ENCODE measurements at regions not wholly inside any gene's neighbourhood (a gene's known extent, or its start where the extent isn't known, plus 50 kb on each side); places are given as distances from the start of the nearest gene placed in this dataset.

DNA sequence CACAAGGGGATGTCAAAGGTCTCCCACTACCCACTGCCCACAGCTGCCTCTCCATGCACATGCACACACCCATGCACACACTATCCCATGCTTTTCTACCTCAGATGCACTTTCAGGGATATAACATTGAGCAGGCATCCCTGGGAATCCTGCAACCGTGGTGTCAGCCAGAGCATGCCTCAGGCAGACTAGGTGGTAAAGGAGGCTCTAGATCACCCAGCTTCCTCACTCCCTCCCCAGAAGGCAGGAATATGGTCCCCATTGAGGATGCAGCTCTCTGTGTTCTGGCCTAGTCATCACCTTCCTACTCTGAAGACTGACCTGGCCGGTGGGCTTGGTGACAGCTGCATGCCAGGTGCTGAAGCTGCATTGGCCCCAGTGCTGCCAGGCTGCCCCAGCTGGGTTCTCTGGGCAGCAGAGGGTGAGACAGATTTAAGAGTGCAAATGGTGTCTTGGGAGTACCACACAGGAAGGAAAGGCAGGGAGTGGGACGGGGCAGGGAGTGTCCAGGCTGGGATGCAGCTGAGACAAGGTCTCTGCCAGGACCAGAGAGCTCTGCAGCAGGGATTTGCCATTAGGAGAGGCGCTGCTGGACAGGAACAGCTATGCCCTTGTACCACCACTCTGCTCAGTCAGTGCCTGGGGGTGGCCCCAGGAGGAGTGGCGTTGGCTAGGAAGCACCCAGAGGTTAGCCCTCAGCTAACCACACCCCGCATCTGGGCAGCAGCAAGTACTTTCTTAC lies 53.4 kb upstream of the GDF10 start:
- no peak overlapping the region for H3K4me3 ChIP-seq (ENCODE audit: low read depth, low read length)
- TF ChIP-seq, protein P1, sequence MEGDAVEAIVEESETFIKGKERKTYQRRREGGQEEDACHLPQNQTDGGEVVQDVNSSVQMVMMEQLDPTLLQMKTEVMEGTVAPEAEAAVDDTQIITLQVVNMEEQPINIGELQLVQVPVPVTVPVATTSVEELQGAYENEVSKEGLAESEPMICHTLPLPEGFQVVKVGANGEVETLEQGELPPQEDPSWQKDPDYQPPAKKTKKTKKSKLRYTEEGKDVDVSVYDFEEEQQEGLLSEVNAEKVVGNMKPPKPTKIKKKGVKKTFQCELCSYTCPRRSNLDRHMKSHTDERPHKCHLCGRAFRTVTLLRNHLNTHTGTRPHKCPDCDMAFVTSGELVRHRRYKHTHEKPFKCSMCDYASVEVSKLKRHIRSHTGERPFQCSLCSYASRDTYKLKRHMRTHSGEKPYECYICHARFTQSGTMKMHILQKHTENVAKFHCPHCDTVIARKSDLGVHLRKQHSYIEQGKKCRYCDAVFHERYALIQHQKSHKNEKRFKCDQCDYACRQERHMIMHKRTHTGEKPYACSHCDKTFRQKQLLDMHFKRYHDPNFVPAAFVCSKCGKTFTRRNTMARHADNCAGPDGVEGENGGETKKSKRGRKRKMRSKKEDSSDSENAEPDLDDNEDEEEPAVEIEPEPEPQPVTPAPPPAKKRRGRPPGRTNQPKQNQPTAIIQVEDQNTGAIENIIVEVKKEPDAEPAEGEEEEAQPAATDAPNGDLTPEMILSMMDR (IDR thresholded peaks at IDR 0.05; ENCODE audit: low read depth, low read length), result no peak

GRCh38 chr10:47247148-47248059 lies 52.6 kb upstream of the GDF10 start:
- TF ChIP-seq, protein P1 (IDR thresholded peaks at IDR 0.05; ENCODE audit: low read depth, low read length), result no peak
- no peak overlapping the region for H3K4me3 ChIP-seq (ENCODE audit: low read depth, low read length)

DNA sequence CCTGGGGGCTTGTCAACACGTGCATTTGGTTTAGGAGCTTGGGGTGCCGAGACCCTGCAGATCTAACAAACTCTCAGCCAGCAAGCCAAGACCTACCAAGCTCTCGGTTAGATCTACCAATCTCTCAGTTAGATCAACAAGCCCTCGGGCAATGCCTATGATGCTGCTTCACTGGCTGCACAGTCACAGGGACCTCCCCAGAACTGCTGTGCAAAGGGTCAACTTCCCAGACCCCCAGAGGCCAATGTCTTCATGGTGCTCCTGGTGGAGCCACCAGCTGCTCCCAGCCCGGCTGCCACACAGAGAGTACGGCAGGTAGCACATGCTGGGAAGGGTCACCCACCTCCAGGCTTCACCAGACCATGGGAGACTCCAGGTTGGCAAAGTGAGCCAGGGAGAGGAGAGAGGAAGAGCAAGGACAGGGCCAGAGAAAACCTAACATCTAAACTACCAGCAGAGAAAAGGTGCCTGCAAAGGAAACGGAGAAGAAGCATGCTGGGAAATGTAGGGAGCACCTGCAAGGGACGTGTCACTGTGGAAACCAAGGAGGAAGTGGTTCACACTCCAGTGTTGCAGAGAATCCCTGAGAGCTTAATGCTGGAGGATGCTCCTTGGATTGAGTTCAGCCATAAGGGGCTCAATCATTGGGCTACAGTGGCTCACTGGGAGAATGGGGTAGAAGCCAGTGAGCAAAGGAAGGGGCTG lies 51.5 kb upstream of the GDF10 start:
- TF ChIP-seq, protein P1 (IDR thresholded peaks at IDR 0.05; ENCODE audit: low read depth, low read length), result no peak
- H3K4me3 ChIP-seq (ENCODE audit: low read depth, low read length), result no peak overlapping the region

DNA sequence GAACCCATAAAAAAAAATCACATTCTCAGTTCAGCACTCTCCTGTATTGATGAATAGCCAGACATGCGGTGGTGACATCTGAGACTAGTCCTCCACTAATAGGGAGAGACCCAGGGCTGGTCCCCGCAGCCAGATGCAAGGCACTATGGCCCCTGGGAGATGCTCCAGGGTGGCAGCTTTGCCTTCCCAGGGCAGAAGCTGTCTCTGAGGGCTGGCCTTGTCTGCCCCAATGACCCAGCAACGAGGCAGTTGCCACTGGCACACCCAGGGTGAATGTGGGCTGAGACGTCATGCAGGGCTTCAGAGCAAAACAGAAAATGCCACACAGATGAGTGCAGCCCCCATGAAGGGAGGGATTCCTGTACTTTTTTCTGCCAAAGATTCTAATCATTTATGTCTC lies 50.1 kb upstream of the GDF10 start:
- TF ChIP-seq, protein P1 (IDR thresholded peaks at IDR 0.05; ENCODE audit: low read depth, low read length), result no peak
- H3K4me3 ChIP-seq (ENCODE audit: low read depth, low read length), result no peak overlapping the region

Measured in WI38 (cell line).